Activated CD8-positive, alpha-beta T cell treated with anti-CD3 and anti-CD28 coated beads for 36 hours (primary cell): ENCODE measurements at regions not wholly inside any gene's neighbourhood (a gene's known extent, or its start where the extent isn't known, plus 50 kb on each side); places are given as distances from the start of the nearest gene placed in this dataset.

Source experiments
- ATAC-seq: fragments of 200-7000 bp; cut with Tn5 transposase; one replicate; pipeline ENCODE4 v1.10.0; 2021; ENCODE audit warnings: mild to moderate bottlenecking, moderate library complexity
- CTCF ChIA-PET: fragments of 350-600 bp; sonication (Branson Sonifier 250); formaldehyde crosslinking; loops from one replicate; lab custom pipeline; 2021; ENCODE audit warnings: antibody characterized with exemption; lab: Charles Lee
- POLR2A ChIA-PET: fragments of 350-600 bp; sonication (Branson Sonifier 250); formaldehyde crosslinking; loops from one replicate; lab custom pipeline; 2021; ENCODE audit warnings: antibody characterized with exemption; lab: Charles Lee
- DNase-seq: peaks from one replicate; pipeline ENCODE4 v3.0.0-alpha.2; 2020
- H3K27ac Mint-ChIP-seq: one replicate; pipeline ENCODE4 v1.8.0; 2021; ENCODE audit warnings: mild to moderate bottlenecking, mixed read lengths
- H3K27me3 Mint-ChIP-seq: one replicate; pipeline ENCODE4 v1.8.0; 2021; ENCODE audit warnings: mixed read lengths
- H3K36me3 Mint-ChIP-seq: one replicate; pipeline ENCODE4 v1.8.0; 2021; ENCODE audit warnings: low read depth, mixed read lengths
- H3K4me1 Mint-ChIP-seq: one replicate; pipeline ENCODE4 v1.8.0; 2021; ENCODE audit warnings: low read depth, mixed read lengths
- H3K4me3 Mint-ChIP-seq: one replicate; pipeline ENCODE4 v1.8.0; 2021; ENCODE audit warnings: mild to moderate bottlenecking, moderate library complexity, mixed read lengths
- H3K9me3 Mint-ChIP-seq: one replicate; pipeline ENCODE4 v1.8.0; 2021; ENCODE audit warnings: mixed read lengths
- intact Hi-C: fragments of 100-400 bp; cut with micrococcal nuclease; formaldehyde crosslinking; loops from one replicate; pipeline ENCODE4 v1.10.0; 2022
- TF ChIP-seq, protein P1 (sequence below): fragments of 200-600 bp; IDR thresholded peaks from one replicate; pipeline ENCODE4 v1.8.0; 2022; ENCODE audit warnings: antibody characterized with exemption, mild to moderate bottlenecking

DNA sequence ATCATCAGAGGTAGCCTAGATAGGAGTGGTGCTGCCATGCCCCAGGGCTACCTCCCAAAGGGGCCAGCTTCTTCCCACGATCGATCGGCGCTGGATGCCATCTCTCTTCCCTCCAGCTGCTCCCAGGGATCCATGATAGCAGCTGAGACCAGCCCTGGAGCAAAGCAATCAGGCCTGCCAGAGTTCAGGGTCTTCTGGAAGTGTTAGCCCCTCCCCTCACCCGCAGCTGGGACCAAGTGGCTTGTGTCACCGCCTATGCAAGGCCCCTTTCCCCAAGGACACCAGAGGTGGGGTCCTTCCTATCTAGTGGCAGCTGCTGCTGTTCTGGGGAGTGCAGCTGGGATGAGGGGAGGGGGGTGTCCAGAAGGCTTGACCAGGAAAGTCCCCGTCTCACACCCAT is 87.0 kb downstream of the IRF2BPL start:
- H3K4me3 Mint-ChIP-seq: no peak overlapping the region
- H3K27me3 Mint-ChIP-seq: no peaks in the 10 kb centered on the region
- ATAC-seq (no peak), DNase-seq (no peak)
- ChIA-PET POLR2A (interaction anchor here (2.0 kb wide), 1 partner anchor 92 kb away, joined by 4 read pairs; no protein-coding TSS in a partner anchor), CTCF (interaction anchor here (1.2 to 4.3 kb wide), 5 partner anchors 14 to 112 kb away, joined by 4 to 17 read pairs (median 8); no protein-coding TSS in a partner anchor)
- no peaks in the 10 kb centered on the region for H3K36me3 Mint-ChIP-seq
- H3K9me3 Mint-ChIP-seq: no peaks in the 10 kb centered on the region
- no peak overlapping the region for H3K27ac Mint-ChIP-seq
- TF ChIP-seq, protein P1, sequence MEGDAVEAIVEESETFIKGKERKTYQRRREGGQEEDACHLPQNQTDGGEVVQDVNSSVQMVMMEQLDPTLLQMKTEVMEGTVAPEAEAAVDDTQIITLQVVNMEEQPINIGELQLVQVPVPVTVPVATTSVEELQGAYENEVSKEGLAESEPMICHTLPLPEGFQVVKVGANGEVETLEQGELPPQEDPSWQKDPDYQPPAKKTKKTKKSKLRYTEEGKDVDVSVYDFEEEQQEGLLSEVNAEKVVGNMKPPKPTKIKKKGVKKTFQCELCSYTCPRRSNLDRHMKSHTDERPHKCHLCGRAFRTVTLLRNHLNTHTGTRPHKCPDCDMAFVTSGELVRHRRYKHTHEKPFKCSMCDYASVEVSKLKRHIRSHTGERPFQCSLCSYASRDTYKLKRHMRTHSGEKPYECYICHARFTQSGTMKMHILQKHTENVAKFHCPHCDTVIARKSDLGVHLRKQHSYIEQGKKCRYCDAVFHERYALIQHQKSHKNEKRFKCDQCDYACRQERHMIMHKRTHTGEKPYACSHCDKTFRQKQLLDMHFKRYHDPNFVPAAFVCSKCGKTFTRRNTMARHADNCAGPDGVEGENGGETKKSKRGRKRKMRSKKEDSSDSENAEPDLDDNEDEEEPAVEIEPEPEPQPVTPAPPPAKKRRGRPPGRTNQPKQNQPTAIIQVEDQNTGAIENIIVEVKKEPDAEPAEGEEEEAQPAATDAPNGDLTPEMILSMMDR: no peak
- intact Hi-C loops: no loop called here
- H3K4me1 Mint-ChIP-seq: peaks cover 14% of the 10 kb centered on the region

DNA sequence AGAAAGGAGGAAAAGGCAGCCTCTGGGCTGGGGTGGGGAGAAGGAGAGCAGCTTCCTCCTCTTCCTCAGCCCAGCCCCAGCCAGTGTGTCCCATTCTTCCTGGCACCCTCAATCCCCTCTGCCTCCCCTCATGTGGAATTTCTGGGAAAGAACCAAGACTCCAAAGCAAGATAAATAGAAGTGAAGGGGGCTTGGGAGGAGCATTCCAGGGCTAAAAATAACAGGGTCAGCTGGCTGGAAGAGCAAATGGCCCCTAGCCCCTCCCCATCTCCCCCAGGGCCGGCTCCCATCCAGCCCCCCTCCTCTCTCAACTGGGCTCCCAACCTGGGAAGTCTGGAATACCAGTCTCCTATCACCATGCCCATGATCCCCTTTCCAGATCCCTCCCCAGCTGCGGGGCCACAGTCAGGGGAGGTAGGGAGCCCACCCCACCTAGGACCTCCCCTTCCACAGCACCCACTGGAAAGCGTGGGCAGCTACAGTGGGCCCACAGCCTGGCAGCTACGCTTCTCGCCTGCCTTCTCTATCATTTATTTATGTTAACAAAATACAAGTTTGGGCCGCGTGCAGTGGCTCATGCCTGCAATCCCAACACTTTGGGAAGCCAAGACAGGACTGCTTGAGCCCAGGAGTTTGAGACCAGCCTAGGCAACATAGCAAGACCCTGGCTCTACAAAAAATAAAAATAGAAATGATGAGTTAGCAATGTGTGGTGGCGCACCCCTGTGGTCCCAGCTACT is 88.3 kb downstream of the IRF2BPL start:
- no peak for ATAC-seq

DNA sequence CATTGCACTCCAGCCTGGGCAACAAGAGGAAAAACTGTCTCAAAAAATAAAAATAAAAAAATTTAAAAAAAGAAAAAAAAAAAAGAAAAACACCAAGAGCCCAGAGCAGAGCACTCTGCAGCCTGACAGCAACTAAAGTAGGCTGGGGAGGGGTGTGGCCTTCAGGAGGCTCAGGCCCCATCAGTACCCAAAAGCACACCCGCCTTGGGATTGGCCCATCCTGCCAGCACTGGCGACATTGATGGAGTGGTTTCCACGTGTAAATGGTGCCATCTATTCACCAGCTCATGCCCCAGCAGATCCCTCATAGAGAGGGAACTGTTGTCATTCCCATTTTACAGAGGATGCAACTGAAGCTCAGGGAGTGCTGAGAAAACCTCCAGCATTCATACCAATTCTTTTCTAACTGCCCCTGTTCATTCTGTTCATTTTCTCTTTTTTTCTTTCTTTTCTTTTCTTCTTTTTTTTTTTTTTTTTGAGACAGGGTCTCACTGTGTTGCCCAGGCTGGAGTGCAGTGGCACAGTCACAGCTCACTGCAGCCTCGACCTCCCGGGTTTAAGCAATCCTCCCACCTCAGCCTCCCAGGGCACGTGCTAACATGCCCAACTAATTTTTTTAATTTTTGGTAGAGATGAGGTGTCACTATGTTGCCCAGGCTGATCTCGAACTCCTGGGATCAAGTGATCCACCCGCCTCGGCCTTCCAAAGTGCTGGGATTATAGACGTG is 89.3 kb downstream of the IRF2BPL start:
- Mint-ChIP-seq H3K4me3 (no peak overlapping the region), H3K9me3 (no peaks in the 10 kb centered on the region), H3K36me3 (no peaks in the 10 kb centered on the region), H3K4me1 (peaks cover 12% of the 10 kb centered on the region), H3K27me3 (no peaks in the 10 kb centered on the region), H3K27ac (no peak overlapping the region)
- ATAC-seq: no peak
- TF ChIP-seq, protein P1: no peak
- CTCF ChIA-PET: interaction anchor here (0.6 to 2.2 kb wide), 3 partner anchors 17 to 63 kb away, joined by 3 to 9 read pairs (median 3); no protein-coding TSS in a partner anchor
- intact Hi-C loops: no loop called here
- DNase-seq: no peak
- POLR2A ChIA-PET: interaction anchor here (1.7 kb wide), 1 partner anchor 10 kb away, joined by 5 read pairs; no protein-coding TSS in a partner anchor

More for the DNA sequence above, 88.3 kb downstream of the IRF2BPL start:
- intact Hi-C loops: no loop called here
- ChIA-PET POLR2A (interaction anchor here (1.7 kb wide), 1 partner anchor 11 kb away, joined by 5 read pairs; no protein-coding TSS in a partner anchor), CTCF (interaction anchor here (1.6 to 2.2 kb wide), 2 partner anchors 16 to 64 kb away, joined by 3 to 9 read pairs; no protein-coding TSS in a partner anchor)
- Mint-ChIP-seq H3K27me3 (no peaks in the 10 kb centered on the region), H3K36me3 (no peaks in the 10 kb centered on the region), H3K27ac (no peak overlapping the region), H3K4me1 (peaks cover 12% of the 10 kb centered on the region), H3K9me3 (no peaks in the 10 kb centered on the region), H3K4me3 (no peak overlapping the region)
- TF ChIP-seq, protein P1: no peak
- no peak for DNase-seq

DNA sequence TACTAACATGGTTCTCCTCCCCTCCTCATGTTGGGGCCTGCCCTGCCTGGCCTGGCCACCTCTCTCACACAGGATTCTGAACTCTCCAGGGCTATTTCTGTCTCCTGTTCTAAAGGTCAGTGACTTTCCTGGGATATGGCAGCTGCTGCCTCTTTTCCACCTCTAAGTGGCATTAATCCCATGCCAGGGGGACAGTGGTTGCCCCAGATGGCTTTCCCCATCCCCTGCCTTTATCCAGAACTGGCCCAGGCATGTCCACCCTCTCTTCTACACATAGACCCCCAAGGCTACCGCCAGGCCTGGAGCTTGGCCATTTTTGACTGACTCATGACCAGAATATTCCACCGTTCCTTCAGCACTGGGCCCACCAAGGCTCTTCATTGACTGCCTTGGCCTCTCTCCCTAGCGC is 90.4 kb downstream of the IRF2BPL start:
- peaks cover 15% of the 10 kb centered on the region for H3K4me1 Mint-ChIP-seq
- CTCF ChIA-PET: no interaction called here
- H3K27me3 Mint-ChIP-seq: no peaks in the 10 kb centered on the region
- POLR2A ChIA-PET: no interaction called here
- peak overlapping the region; percentile 20 for H3K27ac Mint-ChIP-seq
- TF ChIP-seq, protein P1: no peak
- no peaks in the 10 kb centered on the region for H3K36me3 Mint-ChIP-seq
- ATAC-seq (no peak), DNase-seq (no peak)
- no peak overlapping the region for H3K4me3 Mint-ChIP-seq
- no peaks in the 10 kb centered on the region for H3K9me3 Mint-ChIP-seq
- intact Hi-C loops: no loop called here
